A673 (cell line): ENCODE measurements at regions not wholly inside any gene's neighbourhood (a gene's known extent, or its start where the extent isn't known, plus 50 kb on each side); places are given as distances from the start of the nearest gene placed in this dataset.

Source experiments
- BruUV-seq: library from RNA; stranded (reverse); fragments of 400-500 nt; replicated peaks from 2 replicates; lab custom pipeline; 2021; lab: Mats Ljungman, UMichigan
- CTCF ChIA-PET: fragments of 300-600 bp; sonication (Branson Sonifier 250); formaldehyde crosslinking; loops from one replicate; lab custom pipeline; 2022; ENCODE audit warnings: antibody characterized with exemption; lab: Charles Lee
- POLR2A ChIA-PET: fragments of 300-600 bp; sonication (Branson Sonifier 250); formaldehyde crosslinking; loops from one replicate; lab custom pipeline; 2022; ENCODE audit warnings: antibody characterized with exemption; ENCODE audit not compliant: low non-redundant PET; lab: Charles Lee
- DNase-seq: peaks from one replicate; pipeline ENCODE4 v3.0.0-alpha.2; 2015; ENCODE audit warnings: low spot score
- H3K27ac ChIP-seq: fragments of 200-600 bp; sonication (generic); 2 replicates; pipeline ENCODE4 v1.5.1; 2016; ENCODE audit warnings: mixed run types, low read depth, mild to moderate bottlenecking, mixed read lengths, antibody characterized with exemption, low read length; ENCODE audit not compliant: poor library complexity, severe bottlenecking
- H3K27me3 ChIP-seq: fragments of 200-600 bp; sonication (generic); replicated peaks from 2 replicates; pipeline ENCODE4 v1.6.1; 2017; ENCODE audit warnings: mixed run types, low read depth, mild to moderate bottlenecking, mixed read lengths, antibody characterized with exemption, low read length; ENCODE audit not compliant: insufficient read depth, poor library complexity
- H3K36me3 ChIP-seq: fragments of 200-600 bp; sonication (generic); 2 replicates; pipeline ENCODE4 v1.6.1; 2016; ENCODE audit warnings: mixed run types, mild to moderate bottlenecking, mixed read lengths, antibody characterized with exemption, low read length; ENCODE audit not compliant: insufficient read depth, poor library complexity, severe bottlenecking
- H3K4me1 ChIP-seq: fragments of 200-600 bp; sonication (generic); 2 replicates; pipeline ENCODE4 v1.6.1; 2017; ENCODE audit warnings: mixed run types, mild to moderate bottlenecking, mixed read lengths, antibody characterized with exemption, low read length; ENCODE audit not compliant: insufficient read depth, poor library complexity, severe bottlenecking
- H3K4me3 ChIP-seq: fragments of 200-600 bp; sonication (generic); 2 replicates; pipeline ENCODE4 v1.5.1; 2016; ENCODE audit warnings: low read depth, mixed run types, mild to moderate bottlenecking, mixed read lengths, low read length; ENCODE audit not compliant: poor library complexity, severe bottlenecking
- H3K9me3 ChIP-seq: fragments of 200-600 bp; sonication (generic); 2 replicates; pipeline ENCODE4 v1.6.1; 2016; ENCODE audit warnings: mixed run types, low read depth, mild to moderate bottlenecking, mixed read lengths, antibody characterized with exemption, low read length; ENCODE audit not compliant: poor library complexity, severe bottlenecking
- CTCF ChIP-seq: fragments of 300-800, 200-600 bp; sonication (generic); conservative IDR thresholded peaks from 2 replicates; pipeline ENCODE4 v1.5.1; 2017; ENCODE audit warnings: low read depth, mild to moderate bottlenecking, antibody characterized with exemption, low read length, moderate library complexity, mixed read lengths
- EZH2 ChIP-seq: fragments of 200-600 bp; sonication (generic); IDR thresholded peaks from 2 replicates; pipeline ENCODE4 v1.6.1; 2017; ENCODE audit warnings: borderline replicate concordance, low read depth, mild to moderate bottlenecking, mixed read lengths, antibody characterized with exemption, low read length; ENCODE audit not compliant: poor library complexity, severe bottlenecking
- intact Hi-C: fragments of 100-400 bp; cut with micrococcal nuclease; formaldehyde crosslinking; loops from one replicate; pipeline ENCODE4 v1.10.0; 2022; ENCODE audit not compliant: unreplicated experiment

- intact Hi-C loops = loop anchor here (5.0 to 10.0 kb wide), 2 partner anchors 364 to 953 kb away; no protein-coding TSS in a partner anchor
- Histone ChIP-seq H3K4me3 (no peak overlapping the region), H3K9me3 (no peaks in the 10 kb centered on the region), H3K27me3 (no peaks in the 10 kb centered on the region), H3K4me1 (no peaks in the 10 kb centered on the region), H3K36me3 (no peaks in the 10 kb centered on the region), H3K27ac (no peak overlapping the region)
- ChIA-PET CTCF (no interaction called here), POLR2A (no interaction called here)
- TF ChIP-seq CTCF = no peak
- TF ChIP-seq EZH2 = no peak
- no peak for DNase-seq
- BruUV-seq = no TSS peak
Measured at GRCh38 chr5:158179271-158179670, 320.3 kb upstream of the CLINT1 start.

- H3K27me3 ChIP-seq = no peaks in the 10 kb centered on the region
- no peaks in the 10 kb centered on the region for H3K9me3 ChIP-seq
- POLR2A ChIA-PET = no interaction called here
- H3K4me3 ChIP-seq = no peak overlapping the region
- no TSS peak for BruUV-seq
- TF ChIP-seq CTCF = no peak
- intact Hi-C loops = loop anchor here (5.0 to 10.0 kb wide), 2 partner anchors 364 to 954 kb away; no protein-coding TSS in a partner anchor
- DNase-seq = no peak
- H3K36me3 ChIP-seq = no peaks in the 10 kb centered on the region
- H3K4me1 ChIP-seq = no peaks in the 10 kb centered on the region
- no peak overlapping the region for H3K27ac ChIP-seq
- CTCF ChIA-PET = no interaction called here
Measured at GRCh38 chr5:158178535-158178934, 319.6 kb upstream of the CLINT1 start.

- intact Hi-C loops = loop anchor here (5.0 to 10.0 kb wide), 2 partner anchors 362 to 955 kb away; no protein-coding TSS in a partner anchor
- Histone ChIP-seq H3K4me1 (no peaks in the 10 kb centered on the region), H3K27me3 (no peaks in the 10 kb centered on the region), H3K36me3 (no peaks in the 10 kb centered on the region), H3K9me3 (no peaks in the 10 kb centered on the region), H3K27ac (no peak overlapping the region), H3K4me3 (no peak overlapping the region)
- TF ChIP-seq EZH2 = no peak
- TF ChIP-seq CTCF = no peak
- ChIA-PET CTCF (no interaction called here), POLR2A (no interaction called here)
- no TSS peak for BruUV-seq
- no peak for DNase-seq
Measured at GRCh38 chr5:158177146-158177545, 318.2 kb upstream of the CLINT1 start.
